GM21423 (cell line): ENCODE measurements at regions not wholly inside any gene's neighbourhood (a gene's known extent, or its start where the extent isn't known, plus 50 kb on each side); places are given as distances from the start of the nearest gene placed in this dataset.

Source experiments
- ATAC-seq: cut with Tn5 transposase; IDR thresholded peaks from one replicate; pipeline ENCODE4 v1.9.1; 2021; ENCODE audit warnings: mild to moderate bottlenecking, moderate library complexity; ENCODE audit not compliant: unreplicated experiment

DNA sequence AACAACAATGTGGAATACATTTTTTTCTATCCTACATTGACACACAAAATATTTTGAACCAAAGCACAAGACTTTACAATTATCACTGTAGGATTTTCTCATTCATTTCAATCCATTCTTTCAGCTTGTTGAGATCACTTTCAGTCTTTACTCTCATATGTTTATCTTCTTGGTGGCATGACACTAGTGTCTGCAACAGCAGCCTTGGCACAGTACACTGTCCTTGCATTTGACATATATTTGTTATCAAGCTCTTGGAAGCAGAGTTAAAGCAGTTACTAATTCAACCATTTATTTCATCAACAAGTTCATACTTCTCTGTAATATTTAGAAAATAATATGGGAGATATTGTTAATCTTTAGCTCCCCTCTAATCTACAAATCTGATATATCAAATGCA is 922.4 kb upstream of the ADGRL2 start:
- no peak for ATAC-seq

DNA sequence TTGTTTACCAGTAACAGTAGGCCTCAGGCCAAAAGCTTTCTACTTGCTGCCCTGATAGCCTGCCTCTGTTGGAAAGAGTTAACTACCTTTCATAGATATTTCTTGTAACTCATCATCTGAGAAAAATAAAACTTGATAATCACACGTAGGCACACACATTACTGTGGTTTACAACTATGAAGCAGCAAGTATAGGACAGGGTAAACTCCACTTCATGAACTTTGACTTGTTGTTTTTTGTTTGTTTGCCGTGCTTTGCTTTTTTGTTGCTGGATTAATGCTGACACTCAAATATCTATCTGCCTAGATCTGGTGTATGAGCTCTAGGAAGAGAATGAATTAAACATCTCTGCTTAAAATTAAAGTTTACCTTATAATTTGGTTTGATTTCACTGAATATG is 924.7 kb upstream of the ADGRL2 start:
- no peak for ATAC-seq

DNA sequence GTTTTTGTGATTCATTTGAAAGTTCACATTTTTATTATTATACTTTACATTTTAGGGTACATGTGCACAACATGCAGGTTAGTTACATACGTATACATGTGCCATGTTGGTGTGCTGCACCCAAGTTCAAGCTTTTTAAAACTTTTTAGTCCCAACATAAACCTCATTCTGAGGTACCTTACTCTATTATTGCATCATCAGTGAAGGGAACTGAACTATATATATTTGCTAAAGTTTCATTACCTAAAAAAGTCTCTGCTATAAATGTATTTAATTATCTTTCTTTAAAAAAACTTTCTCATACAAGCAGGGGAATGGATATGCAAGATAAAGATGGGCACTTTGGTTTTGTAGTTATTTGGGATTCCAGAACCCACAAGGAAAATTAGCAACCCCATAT is 931.4 kb upstream of the ADGRL2 start:
- no peak for ATAC-seq

DNA sequence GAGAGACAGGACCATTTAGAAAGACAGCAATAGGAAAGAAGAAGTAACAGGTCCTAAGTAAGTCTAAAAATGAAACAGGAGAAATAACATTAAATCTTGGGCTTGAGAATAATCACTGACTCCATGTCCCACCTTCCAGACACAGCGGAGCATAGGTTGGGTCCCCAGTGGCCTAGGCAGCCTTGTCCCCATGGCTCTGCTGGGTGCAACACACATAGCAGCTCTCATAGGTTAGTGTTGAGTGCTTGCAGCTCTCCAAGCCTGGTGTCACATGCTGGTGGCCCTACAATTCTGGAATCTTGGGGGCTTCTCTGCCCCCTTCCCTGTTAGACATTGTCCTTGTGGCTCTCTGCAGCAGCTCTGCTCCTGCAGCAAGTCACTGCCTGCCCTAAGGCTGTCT is 952.8 kb upstream of the ADGRL2 start:
- no peak for ATAC-seq

DNA sequence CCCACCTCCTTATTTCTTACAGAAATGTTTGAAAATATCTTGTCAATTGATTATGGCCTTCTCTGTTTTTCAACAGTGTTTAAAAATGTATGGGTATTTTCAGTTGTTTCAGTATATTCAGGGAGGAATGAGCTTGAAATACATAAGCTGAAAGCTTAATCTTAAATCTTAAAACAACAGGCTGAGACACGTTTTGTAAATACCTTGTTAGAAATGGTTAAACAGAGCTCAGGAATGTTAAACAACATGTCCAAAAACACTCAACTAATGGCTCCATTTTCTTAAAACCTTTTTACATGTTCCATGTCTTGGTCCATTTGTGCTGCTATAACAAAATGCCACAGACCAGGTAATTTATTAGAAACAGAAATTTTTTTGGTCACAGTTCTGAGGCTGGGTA is 953.8 kb upstream of the ADGRL2 start:
- no peak for ATAC-seq

DNA sequence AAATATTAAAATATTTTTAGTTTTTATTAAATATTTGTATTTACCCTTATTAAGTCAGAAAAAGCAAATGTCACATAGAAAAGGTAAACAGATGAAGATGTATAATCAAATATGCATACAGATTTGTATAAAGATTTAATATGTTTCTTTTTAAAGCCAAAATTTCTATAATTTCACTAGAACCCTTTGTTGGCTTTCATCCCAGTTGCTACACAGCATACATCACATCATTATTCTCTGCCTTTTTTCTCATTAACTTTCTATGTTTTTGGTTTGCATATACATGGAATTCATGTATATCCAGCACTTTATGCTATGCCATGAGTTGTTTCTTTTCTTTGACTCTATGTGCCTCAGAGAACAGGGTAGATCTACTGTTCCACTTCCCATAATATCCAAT is 957.9 kb upstream of the ADGRL2 start:
- ATAC-seq = no peak

DNA sequence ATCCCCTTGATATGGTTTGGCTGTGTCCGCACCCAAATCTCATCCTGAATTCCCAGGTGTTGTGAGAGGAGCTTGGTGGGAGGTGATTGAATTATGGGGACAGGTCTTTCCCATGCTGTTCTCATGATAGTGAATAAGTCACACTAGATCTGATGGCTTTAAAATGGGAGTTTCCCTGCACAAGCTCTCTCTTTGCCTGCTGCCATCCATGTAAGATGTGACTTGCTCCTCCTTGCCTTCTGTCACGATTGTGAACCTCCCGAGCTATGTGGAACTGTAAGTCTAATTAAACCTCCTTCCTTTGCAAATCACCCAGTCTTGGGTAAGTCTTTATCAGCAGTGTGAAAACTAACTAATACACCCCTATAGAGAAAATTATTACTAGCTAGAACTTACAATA is 959.5 kb upstream of the ADGRL2 start:
- ATAC-seq = no peak

DNA sequence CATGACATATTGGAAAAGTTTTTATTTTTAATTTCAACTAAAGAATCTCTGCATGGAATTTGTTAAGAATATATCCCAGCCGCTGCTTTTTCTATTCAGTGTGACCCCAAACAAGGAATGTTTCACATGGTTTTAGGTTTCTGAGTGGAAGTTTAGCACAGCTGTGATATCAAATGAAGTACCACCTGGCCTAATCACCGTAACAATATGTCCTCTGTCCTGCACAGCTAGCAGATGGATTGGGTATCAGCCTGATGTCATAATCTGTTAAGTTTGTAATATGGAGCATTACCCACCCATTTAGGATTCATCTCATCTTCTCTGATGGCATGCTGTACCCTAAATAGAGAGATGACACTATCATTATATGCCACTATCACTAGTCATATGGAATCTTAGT is 963.7 kb upstream of the ADGRL2 start:
- ATAC-seq = no peak

DNA sequence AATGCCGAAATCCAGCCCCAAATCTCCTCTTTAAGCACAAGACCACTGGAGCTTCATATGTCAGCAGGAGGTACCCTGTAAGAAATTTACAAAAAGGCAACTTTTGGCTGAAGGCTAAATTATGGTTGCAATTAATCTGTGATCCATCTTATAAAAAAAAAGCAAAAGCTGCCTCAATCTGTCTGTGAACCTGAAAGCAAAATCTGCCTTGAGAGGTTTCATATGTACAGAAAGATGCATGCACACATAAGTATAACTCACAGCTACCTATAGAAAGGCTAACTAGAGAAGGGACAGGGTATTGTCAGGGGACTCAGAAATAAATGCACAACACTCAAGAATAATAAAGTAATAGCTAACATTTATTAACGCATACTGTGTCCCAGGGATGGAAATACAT is 964.2 kb upstream of the ADGRL2 start:
- no peak for ATAC-seq

DNA sequence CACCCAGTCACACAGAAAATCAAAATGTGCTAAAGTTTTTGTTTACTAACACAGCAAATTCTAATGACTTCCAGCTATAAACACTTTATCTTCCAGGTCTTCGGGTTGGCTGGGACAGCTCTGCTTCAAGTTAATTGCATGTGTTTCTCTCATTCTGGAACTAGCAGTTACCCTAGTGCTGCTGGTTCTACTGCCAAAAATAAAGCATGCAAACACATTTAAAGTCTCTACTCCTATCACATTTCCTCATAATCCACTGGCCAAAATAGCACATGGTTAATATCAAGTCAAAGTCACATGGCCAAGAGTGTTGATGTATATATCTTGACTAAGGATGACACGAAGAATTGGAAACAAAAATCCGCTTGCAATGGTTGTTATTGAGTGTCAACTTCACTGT is 973.1 kb upstream of the ADGRL2 start:
- ATAC-seq = no peak

DNA sequence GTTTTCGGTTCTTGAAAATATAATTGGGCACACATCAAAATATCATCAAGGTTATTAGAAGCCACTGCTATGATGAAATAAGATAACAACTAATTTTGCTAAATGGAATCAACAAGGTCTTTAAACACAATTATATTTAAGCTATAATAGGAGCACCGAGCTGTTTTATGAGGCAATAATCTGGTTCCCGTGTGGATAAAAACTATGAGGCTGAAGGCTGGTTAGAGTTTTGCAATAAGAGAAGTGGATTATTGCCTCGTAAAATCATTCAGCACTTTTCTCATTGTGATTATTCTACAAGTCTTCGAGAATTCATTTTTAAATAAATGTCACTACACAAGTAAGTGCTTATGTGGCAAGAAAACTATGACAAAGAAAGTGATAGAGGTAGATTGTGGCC is 975.7 kb upstream of the ADGRL2 start:
- ATAC-seq = no peak

DNA sequence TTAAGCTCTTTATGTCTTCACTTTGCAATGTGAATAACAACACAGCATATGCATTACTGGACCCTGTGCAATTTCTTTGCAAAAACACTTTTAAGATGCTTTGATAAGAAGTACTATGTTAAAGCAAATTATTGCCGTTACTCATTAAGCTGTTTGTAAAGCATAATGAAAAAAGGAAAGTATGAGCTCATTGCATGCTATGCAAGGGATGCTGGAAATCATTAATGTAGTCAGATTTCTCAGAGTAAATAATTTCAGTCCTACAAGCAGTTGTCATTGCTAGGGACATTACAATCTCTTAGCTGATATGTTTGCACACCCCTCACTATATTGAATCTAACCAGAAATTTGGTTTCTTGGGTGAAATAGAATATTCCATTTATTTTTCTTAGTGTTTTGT is 982.5 kb upstream of the ADGRL2 start:
- no peak for ATAC-seq

DNA sequence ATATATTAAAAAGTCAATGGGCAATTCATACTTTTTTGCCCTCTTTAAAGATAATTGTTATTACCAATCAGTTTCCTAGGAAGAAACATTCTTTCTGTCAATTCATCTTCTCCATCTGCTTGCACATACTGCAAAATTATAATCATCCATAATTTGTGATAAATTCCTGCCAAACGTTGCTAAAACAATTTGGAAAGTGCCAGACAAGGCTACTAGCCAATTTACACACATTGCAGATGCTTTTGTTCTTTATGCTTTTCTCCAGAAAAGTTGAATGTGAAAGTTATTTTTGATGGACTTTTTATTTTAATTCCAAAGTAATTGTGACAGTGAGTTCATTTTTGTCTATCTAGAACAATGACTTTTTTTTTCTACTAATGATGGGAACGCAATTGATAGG is 992.8 kb upstream of the ADGRL2 start:
- no peak for ATAC-seq

DNA sequence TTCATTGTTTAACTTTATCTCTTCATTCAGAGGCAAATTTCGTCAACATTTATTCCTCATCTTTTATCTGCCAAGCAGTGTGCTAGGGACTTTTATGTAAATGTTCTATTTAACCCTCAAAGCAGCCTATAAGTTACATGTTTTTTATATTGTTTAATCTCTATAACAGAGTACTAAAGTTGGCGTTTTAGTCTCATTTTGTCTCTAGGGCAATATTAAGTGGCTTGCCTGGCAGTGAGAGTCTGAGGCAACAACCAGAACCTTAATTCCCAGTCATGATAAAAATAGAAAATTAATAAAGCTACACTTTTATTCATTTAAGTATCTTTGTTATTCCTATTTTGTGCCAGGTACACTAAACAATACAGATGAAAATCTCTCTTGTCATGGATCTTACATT is 994.3 kb upstream of the ADGRL2 start:
- ATAC-seq = no peak

DNA sequence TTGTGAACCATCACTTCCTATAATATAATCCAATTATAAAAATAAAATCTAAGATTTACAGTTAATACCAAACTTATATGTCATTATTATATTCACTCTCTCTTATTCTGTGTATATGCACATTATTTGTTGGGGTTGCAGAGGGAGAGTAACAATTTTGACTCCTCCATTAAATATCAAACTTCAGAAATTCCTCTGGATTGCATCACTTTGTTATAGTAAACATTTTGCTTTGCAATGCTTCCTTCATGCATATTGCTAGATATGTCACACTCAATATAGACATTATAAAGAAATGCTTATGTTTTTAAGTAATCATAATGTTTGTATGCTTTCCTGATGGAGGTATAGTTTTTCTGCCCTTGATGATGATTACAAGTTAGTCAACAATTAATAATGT is 999.0 kb upstream of the ADGRL2 start:
- ATAC-seq = no peak

DNA sequence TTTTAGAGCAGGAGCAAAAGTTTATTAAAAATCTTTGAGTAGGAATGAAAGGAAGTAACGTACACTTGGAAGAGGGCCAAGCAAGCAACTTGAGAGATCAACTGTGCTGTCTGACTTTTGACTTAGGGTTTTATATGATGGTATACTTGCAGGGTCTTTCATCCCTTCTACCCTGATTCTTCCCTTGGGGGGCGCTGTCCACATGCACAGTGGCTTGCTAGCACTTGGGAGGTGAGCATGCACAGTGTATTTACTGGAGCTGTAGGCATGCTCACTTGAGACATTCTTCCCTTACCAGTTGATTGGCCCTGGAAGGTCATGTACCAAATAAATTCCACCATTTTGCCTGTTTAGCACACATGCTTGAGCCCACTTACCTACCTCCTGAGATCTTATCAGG is 1001.3 kb upstream of the ADGRL2 start:
- no peak for ATAC-seq

DNA sequence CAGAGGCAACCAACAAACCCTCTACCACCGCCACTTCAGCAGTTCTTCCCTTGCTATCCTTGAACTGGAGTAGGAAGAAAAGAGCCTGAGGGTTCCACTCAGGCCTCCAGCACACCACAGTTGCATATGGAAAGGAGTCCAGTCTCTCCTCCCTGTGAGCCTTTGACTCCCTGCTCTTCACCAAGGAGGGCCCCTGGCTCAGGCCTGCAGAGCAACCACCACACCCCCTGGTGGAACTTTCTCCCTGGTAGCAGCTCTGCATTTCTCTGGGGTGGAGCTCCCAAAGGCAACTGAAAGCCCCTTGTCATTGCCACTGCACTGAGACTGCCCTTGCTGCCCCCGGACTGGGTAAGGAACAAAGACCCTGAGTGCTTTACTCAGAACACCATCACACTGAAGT is 1021.5 kb upstream of the ADGRL2 start:
- ATAC-seq = no peak

DNA sequence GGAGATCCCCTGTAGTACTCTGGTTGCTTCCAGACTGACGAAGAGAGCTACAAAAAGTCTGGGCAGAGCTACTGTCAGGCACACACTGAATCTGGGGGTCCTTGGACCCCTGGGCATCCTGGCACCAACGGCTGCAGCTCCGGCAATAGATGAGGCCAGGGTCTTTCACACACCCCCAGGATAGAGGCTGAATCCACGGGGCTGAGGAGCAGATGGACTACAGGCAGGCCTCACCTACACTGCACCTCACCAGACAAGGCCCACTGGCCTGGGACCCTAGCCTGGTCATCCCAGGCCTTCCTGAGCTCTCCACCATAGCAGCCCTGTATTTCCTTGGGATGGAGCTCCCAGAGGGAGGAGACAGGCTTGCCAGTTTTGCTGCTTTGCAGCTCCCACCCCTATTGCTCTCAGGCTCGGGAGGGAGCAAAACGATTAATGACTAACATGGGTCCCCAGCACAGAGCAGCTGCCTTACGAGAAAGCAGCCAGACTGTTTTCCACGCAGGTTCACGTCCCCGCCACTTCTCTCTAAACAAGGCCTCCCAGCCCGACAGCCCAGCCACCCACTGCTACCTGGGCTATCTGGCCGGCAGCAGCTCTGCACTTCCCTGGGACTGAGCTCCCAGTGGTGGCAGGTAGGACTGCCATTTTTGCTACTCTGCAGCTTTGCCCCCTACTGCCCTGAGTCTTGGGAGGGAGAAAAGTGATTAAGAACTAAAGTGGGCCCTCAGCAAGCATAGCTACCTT is 1022.5 kb upstream of the ADGRL2 start:
- no peak for ATAC-seq

DNA sequence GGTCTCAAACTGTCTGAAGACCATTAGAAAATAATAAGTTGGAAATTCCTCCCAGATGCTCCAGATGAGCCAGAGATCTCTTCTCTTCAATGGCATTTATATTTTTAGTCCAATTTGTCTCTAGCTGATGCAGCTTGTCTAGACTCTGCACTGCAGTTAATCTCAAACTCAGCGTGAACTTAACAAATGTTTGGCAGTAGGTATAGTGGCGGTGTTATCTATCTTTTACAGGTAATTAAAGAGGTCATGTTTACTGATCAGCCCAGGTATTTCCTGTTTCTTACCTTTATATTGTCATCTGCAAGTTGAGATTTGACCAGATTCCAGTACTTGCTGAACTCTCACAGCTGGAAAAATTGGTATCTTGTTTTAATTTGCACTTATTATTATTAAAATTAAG is 1024.5 kb upstream of the ADGRL2 start:
- no peak for ATAC-seq

DNA sequence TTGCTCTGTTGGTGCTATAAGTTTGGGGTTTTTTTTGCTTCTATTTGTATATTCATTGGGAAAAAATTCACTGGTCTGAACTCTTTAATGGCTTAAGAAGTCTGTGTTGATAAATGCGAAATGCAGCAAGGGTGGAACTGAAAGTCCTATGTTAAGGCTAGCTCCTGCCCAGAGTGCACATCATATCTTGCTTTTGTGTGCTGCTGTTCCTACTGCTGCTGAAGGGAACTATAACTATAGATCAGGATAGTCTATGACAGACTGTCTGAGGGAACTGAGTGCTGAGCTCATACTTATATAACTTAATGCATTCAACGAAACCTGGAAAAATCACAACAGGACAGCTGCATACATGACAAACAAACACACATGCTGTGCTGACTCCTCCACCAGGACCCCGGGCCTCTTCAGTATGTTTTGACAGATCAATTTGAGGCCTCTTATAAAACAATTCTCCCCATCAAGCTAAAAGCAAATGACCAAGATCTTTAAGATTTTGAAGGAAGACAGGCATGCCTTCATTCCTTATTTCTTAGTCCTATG is 1031.5 kb upstream of the ADGRL2 start:
- ATAC-seq = no peak

DNA sequence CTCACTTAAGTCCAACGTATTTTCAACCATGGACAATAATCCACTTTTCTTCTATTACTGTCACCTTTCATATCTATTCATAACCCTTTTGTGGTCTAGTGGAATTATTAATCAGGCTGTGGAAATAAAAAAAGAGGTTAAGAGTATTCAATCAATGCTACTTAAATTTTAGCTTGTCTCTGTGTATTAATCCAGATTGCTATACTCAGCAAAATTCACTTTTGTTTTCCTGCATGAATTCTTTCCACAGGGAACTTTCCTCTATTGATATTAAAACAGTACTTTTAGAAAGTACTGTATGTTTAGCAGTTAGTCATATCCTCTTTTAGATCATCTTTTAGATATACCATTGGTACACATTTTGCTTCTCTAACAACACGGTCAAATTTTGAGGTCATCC is 1033.0 kb upstream of the ADGRL2 start:
- no peak for ATAC-seq

DNA sequence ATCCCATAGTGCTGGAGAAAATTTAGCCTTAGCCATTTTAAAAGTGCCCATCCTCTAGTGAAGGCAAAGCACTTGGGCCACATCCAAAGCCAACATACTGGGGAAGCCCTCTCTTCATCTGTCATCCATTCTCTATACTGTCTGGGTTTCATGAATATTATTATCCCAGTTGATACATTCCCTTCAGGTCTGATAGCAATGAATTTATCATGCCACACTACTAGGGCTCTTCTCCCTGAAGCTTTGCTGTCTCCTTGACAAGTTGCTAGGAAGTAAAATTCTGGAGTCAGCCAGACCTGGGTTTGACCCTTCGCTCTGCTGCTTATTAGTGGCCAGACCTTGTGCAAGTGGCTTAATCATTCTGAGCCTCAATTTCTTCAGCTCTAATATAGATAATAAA is 1041.4 kb upstream of the ADGRL2 start:
- ATAC-seq = no peak

DNA sequence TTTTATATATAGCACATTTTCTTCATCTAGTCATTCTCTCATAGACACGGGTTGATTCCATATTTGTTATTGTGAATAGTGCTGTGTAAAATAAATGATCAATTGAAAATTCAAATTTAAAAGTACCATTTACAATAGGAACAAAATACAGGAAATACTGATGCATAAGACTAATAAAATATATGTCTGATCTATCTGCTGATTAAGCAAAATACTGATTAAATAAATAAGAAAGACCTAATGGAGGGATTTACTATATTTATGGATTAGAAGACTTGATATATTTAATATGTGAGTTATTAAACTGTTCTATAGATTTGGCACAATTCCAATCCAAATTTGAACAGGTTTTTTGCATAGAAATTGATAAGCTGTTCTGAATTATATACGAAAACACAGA is 1044.8 kb upstream of the ADGRL2 start:
- ATAC-seq = no peak
